Ureter (tissue), 1 donor: ENCODE measurements at regions not wholly inside any gene's neighbourhood (a gene's known extent, or its start where the extent isn't known, plus 50 kb on each side); places are given as distances from the start of the nearest gene placed in this dataset.

ENCODE experiments used
- DNase-seq: peaks from one replicate; pipeline ENCODE4 v3.0.0-alpha.2; 2020; ENCODE audit warnings: low spot score
- donor health status: DM: yes; HTN: yes; CAD: no.

DNA sequence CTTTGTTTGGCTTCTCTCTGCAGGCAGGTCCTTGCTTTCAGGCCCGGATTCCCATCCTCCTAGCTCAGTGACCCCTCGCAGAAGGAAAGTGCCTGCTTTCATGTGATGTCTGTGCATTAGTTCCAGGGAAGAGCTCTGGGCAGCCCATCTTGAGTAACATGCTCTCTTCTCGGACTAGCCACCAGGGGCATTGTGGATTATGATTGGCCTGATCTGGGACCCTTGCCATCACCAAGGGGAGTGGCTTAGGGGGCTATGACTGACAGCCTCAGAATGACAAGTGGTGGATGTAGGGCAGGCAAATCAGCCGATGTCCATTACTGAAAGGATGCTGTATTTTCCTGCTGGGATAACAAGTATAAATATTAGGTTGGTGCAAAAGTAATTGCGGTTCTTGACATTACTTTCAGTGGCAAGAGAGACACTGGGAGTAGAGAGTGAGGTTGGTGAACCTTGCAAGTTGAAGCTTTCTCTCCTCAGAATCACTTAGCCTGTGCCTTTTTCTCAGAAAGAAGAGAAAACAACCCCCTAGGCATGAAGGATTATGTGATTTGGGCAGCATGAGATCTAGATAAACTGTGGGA, 71.5 kb upstream of the MPHOSPH6 start:
- no peak for DNase-seq

GRCh38 chr16:82240111-82240510, 70.1 kb upstream of the MPHOSPH6 start:
- no peak for DNase-seq

DNA sequence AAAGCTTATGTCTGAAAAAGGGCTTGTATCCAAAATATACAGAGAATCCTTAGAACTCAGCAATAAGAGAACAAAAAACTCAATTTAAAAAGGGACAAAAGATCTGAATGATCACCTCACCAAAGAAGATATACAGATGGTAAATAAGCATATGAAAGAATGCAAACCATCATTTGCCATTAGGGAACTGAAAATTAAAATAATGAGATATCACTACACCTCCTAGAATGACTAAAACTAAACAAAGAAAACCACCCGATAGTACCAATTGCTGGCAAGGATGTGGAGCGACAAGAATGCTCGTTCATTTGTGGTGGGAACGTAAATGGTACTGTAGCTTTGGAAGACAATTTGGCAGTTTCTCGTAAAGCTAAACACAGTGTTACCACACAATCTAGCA, 66.9 kb upstream of the MPHOSPH6 start:
- no peak for DNase-seq

DNA sequence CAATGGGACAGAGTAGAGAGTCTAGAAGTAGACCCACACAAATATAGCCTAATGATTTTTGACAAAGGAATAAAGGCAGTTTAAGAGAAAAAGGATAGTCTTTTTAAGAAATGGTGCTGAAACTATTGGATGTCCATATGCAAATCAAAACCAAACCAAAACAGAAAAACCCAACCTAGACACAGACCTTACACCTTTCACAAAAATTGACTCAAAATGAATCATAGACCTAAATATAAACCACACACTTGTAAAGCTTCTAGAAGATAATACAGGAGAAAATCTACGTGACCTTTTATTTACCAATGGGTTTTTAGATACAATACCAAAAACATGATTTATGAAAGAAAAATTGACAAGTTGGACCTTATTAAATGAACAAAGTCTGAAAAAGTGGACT, 66.4 kb upstream of the MPHOSPH6 start:
- DNase-seq: no peak

GRCh38 chr16:82232806-82233205, 62.8 kb upstream of the MPHOSPH6 start:
- DNase-seq: no peak

DNA sequence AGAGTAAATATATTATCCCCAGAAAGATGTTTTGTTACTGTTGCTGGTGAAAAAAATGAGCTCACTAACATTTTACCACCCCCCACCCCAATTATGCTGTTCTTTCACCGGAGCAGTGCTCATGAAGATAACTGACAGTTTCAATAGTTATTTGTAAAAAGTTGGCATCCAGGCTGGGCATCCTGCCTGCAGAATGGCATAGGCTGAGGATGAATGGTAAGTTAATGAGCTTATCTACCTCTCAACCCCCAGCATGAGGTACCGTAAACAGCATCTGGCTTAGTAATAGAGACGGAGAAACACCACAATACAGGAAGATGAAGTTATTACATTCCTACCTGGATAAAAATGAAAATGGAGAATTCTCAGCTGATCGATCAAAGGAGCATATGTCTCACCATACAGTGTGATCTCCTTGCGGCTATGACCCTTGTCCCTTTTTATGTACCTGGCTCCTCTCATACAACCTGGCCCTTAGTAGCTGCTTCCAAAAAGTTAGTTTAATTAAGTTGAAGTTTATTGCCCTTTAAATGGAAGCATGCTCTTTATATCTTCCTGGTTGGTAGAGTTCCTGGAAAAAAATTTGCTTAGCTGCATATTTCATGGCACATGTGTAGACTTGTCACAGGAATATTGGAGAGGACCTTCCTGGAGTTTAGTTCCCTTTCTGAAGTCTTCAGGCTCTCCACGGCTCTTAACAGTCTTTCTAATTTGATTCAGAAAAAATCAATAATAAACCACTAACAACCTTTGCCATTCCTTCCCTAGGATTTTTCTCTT, 61.2 kb upstream of the MPHOSPH6 start:
- no peak for DNase-seq

GRCh38 chr16:82229800-82230619, 60.0 kb upstream of the MPHOSPH6 start:
- peak; percentile 76 for DNase-seq

DNA sequence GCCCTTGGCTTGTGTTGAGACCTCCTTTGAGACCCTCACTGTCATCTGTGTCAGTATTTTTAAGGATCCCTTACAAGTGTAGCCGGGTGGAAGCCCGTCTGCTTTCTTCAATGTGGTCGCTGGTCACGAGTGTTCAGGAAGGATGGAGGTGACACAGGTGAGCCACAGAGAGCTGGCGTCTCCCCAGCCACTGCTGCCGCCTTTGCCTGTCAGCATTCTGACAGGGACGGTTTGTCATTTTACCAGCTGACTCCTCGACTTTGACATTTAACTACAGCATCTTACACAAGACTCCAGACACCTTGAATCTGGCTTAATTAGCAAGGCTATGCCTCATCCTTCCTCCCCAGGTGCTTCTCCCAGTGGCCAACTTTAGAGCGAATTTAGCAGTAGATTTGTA, 56.3 kb upstream of the MPHOSPH6 start:
- no peak for DNase-seq

DNA sequence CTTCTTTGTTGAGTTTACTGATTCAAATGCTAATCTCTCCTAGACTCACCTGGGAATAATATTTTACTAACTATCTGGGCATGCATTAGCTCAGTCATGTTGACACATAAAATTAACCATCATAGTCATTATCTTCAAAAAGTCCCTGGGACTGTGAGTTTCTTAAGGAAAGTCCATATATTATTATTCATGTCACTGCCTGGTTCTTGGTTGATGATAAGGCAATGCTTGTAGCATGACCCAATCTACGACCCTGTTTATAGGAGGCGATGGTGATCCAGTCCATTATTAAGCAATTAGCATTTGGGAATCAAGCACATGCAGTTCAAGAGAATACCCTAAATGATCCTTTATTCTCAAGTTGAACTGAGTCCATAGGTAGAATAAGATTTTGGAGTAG, 54.8 kb upstream of the MPHOSPH6 start:
- DNase-seq: no peak

DNA sequence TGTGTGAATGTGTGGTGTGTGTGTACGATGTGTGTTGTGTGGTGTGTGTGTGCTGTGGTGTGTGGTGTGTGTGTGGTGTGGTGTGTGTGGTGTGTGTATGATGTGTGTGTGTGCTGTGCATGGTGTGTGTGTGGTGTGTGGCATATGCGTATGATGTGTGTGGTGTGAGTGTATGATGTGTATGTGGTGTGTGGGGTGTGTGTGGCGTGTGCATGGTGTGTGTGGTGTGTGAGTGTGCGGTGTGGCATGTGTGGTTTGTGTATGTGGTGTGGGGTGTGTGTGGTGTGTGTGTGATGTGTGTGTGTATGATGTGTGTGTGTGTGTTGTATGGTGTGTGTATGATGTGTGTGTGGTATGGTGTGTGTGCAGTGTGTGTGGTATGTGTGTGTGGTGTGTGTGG, 50.5 kb upstream of the MPHOSPH6 start:
- no peak for DNase-seq
